Stromal cell of bone marrow (primary cell): ENCODE measurements at regions not wholly inside any gene's neighbourhood (a gene's known extent, or its start where the extent isn't known, plus 50 kb on each side); places are given as distances from the start of the nearest gene placed in this dataset.
"Not testable (repeated sequence)": the region's sequence is repeated elsewhere in the genome, so short reads cannot be mapped to it uniquely, and the experiment has no call there.

Experiments used
- DNase-seq: peaks from one replicate; pipeline ENCODE4 v3.0.0-alpha.2; 2012; ENCODE audit warnings: low read depth

DNA sequence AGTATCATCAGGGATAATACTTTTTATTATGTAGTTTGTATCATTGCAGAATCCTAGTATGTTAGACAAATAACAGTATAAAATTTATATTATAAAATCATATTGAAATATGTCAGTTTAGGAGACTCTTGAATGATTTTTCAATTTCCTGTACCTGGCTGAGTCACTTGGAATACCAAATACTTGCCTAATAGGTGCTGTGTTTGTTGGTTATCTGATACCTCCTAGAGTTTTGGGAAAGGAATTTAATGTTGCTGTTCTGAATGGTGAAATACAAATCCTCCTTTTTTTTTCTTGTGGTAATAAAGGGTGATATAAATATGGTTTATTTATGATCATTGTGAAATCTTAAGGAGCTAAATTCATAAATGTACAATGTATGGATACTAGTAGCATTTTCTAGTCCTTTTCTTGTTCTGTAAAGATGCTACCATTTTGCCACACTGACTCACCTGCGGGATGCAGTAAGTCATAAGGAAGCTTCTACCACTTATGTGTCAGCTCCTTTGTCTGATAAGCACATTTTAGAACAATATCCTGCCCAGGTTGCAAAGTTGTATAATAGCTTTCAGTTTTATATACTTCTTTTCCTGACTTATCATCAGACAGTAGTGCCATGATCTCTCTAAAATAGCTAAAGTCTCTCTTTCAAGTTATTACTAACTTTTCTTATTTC is 465.5 kb downstream of the XIRP2 start:
- no peak for DNase-seq

DNA sequence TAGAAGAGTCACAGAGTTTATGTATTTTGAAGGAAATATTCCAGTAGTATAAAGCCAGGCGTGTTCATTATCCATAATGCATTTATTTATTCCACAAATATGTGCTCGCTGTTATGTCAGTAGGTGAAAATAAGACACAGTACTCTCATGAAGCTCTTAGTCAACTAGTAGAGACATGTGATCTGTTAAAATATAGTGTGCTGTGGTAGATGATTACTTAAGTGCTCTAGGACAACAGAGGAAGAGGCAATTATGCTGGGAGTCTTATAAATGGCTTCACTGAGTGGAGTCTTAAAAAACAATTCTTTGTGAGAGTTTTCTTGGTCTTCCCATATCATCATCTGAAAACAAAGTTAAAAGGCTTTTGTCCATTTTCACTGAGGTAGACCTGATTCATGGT is 457.3 kb downstream of the XIRP2 start:
- DNase-seq, result no peak

GRCh38 chr2:167342769-167343168 is 454.5 kb downstream of the XIRP2 start:
- no peak for DNase-seq

DNA sequence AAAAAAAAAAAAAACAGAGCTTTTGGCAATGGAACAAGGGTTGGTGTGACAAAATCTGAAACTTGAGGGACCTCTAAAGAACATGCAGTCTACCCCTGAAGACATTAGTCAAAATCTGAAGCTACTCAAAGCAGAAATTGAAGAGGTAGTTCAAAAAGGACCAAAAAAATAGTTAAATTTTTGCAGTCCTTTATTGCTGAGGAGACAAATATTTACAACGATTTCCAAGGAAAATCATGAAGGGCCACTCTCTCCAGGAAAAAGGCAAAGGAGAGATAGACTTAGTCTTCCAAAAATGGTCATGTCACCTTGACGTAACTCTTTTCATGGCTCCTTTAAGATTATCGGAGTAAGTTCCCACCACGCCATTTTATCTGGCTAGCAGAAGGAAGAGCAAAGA is 452.0 kb downstream of the XIRP2 start:
- no peak for DNase-seq

DNA sequence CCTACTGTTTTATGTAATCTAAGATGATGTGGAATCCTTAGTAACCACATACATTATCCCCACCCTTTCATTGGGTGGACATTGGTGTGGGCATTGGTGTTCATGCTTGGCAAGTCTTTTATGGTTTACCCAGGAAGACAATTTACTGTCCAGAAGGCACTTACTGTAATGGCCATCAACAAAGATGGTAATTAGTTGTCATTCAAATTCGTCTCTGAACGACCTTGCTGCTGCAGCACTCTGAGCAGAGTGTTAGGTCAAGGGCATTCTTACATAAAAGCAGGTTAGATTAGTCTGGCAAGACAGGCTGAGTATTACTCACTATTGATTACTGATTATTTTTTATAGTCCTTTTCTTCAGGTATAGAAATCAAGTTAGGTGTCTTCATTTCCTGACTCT is 447.9 kb downstream of the XIRP2 start:
- no peak for DNase-seq

DNA sequence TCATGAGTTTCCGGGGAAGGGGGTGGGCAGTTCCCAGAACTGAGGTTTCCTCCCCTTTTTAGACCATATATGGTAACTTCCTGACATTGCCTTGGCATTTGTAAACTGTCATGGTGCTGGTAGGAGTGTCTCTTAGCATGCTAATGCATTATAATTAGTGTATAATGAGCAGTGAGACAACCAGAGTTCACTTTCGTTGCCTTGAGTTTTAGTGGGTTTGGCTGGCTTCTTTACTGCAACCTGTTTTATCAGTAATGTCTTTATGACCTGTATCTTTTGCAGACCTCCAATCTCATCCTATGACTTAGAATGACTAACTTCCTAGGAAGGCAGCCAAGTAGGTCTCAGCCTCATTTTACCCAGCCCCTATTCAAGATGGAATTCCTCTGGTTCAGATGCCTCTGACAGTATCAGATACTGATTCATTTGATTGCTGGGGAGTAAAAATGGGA is 447.3 kb downstream of the XIRP2 start:
- DNase-seq, result no peak

DNA sequence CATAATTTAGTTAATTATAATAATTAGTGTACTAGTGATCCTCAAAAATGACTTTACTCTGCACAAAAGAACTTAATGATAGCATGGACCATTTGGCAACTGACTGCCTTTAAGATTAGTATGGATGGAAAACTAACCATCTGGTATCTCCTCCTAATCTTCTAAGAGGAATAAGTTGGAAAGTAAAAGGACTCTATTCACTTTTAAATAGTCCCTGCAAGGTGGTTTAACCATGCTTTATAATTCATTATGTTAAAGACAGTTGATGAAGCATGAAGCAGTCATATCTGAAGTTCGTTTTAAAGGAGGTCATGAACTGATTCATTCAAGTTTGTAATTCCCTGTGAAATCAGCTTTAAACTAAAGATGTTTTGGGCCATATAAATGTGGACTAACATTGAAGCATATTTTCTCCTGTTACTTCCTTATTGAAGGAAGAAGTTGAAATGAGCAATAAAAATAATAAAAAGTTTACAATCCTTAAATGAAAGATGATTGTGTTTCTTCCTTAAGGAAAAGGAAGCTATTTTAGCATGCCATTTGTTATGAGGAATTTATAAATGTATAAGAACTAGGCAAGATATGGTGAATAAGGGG is 446.0 kb downstream of the XIRP2 start:
- DNase-seq, result no peak

DNA sequence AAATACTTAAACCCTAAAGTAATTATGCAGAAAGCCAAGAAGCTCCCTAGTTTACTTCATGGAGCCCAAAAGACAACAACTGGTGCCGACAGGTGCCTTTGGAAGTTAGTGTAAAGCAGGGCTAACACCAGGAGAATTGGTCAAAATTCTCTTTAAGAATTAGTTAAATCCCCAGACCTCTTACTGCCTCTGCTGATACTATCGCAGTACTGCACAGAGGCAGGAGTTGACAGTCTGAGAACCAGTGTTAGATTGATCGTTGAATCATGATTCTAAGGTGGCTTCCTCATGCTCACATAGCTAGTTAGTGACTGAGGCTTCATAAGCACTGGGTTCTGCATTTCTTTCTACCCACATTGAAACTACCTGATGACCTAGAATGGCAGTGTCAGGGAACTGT is 445.0 kb downstream of the XIRP2 start:
- DNase-seq, result no peak

- DNase-seq, result no peak
These were observed 444.1 kb downstream of the XIRP2 start for GRCh38 chr2:167332358-167332757.

DNA sequence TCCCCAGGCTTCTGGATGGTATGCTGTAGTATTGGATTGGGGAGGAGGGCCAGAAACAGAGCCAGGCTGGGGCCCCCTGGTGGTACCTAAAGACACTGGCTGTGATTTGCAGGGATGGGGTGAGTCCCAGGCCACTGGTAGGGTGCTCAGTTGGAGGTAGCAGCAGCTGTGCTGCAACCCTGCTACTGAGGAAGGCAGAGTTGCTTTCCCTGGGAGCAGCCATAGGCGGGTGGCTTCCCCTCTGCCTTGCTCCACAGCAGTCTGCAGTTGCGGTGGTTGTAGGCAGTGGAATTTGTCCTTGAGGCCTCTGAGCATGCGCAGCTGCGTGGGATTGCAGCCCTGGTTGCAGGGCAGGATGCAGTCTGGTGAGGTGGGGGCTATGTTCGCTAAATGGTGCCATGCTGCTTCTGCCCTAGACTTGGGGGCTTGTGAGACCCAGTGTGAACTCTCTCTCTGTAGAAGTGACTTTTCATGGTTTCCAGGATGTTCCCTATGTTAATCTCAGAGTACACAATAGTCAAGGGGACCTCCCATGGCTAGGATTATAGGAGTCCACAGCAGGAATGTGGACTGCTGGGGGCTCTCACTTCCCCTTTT is 443.5 kb downstream of the XIRP2 start:
- DNase-seq, result no peak

DNA sequence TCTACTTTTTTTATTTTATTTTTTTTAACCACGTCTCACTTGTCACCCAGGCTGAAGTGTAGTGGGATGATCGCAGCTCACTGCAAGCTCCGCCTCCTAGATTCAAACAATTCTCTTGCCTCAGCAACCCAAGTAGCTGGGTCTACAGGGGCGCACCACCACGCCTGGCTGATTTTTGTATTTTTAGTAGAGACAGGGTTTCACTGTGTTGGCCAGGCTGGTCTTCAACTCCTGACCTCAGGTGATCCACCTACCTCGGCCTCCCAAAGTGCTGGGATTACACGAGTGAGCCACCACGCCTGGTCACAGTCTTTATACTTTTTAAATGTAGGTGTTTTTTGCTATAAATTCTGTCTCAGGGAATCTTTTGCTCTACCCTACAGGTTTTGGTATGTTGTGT is 440.5 kb downstream of the XIRP2 start:
- DNase-seq, result not testable (repeated sequence)

DNA sequence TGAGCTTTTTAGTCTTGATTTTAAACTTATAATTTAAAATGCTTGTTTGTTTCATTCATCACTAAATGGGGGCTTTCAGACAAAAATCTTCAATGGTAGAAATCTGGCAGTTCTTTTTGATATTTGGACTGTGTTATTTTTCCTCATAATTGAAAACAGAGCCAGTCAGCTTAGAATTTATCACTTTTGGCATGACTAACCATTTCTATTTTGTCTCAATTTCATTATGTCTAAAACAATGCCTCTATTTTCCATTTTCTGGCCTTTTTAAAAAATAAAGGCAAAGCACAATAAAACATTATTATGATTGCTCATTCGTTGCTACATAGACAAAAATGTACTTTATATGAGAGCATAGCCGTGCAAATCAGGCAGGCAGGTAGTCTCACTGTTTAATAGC is 434.5 kb downstream of the XIRP2 start:
- DNase-seq, result no peak

- DNase-seq, result no peak
These were observed 430.3 kb downstream of the XIRP2 start for GRCh38 chr2:167318581-167318980.

GRCh38 chr2:167310442-167310841 is 422.2 kb downstream of the XIRP2 start:
- DNase-seq, result no peak
